Heart left ventricle (tissue), 16 donors: ENCODE measurements at regions not wholly inside any gene's neighbourhood (a gene's known extent, or its start where the extent isn't known, plus 50 kb on each side); places are given as distances from the start of the nearest gene placed in this dataset.

Source experiments
- ATAC-seq, 4 donors: fragments of 200-7000 bp; cut with Tn5 transposase; one replicate each; pipeline ENCODE4 v1.9.1; 2020 to 2022; ENCODE audit warnings: moderate library complexity in 4 of 4, mild to moderate bottlenecking in 3 of 4, moderate number of reproducible peaks in 1 of 4
- DNase-seq, 5 donors: peaks; one replicate each; pipeline ENCODE4 v3.0.0-alpha.2; 2020
- H3K27ac ChIP-seq, 12 donors: fragments of 200-600 bp; sonication (generic) in 4 of 12; one replicate each; pipeline versions ENCODE4 v1.5.0 to v1.8.0; 2016 to 2022; ENCODE audit warnings: mild to moderate bottlenecking in 2 of 12
- H3K27me3 ChIP-seq, 9 donors: fragments of 200-600 bp; sonication (generic) in 2 of 9; one replicate each; pipeline versions ENCODE4 v1.5.1 to v1.8.0; 2016 to 2022; ENCODE audit warnings: mild to moderate bottlenecking in 3 of 9
- H3K36me3 ChIP-seq, 9 donors: fragments of 200-600 bp; sonication (generic) in 2 of 9; one replicate each; pipeline versions ENCODE4 v1.5.0 to v1.8.0; 2018 to 2022; ENCODE audit warnings: mild to moderate bottlenecking in 2 of 9
- H3K4me1 ChIP-seq, 12 donors: fragments of 200-600 bp; sonication (generic) in 4 of 12; one replicate each; pipeline versions ENCODE4 v1.5.0 to v1.8.0; 2016 to 2022; ENCODE audit warnings: mild to moderate bottlenecking in 3 of 12
- H3K4me3 ChIP-seq, 12 donors: fragments of 200-600 bp; sonication (generic) in 4 of 12; one replicate each; pipeline versions ENCODE4 v1.5.0 to v1.8.0; 2017 to 2022; ENCODE audit warnings: mild to moderate bottlenecking in 9 of 12, moderate library complexity in 4 of 12
- H3K9me3 ChIP-seq, 12 donors: fragments of 200-600 bp; sonication (generic) in 4 of 12; one replicate each; pipeline versions ENCODE4 v1.5.0 to v1.8.0; 2016 to 2022; ENCODE audit warnings: mild to moderate bottlenecking in 1 of 12
- CTCF ChIP-seq, 12 donors: fragments of 200-600 bp; sonication (generic) in 4 of 12; IDR thresholded peaks; one replicate each; pipeline versions ENCODE4 v1.5.0 to v1.8.0; 2018 to 2022; ENCODE audit warnings: antibody characterized with exemption in 12 of 12, mild to moderate bottlenecking in 5 of 12
- POLR2A ChIP-seq, 2 donors: fragments of 450-650 bp; IDR thresholded peaks; one replicate each; pipeline ENCODE4 v1.6.1; 2017; ENCODE audit warnings: antibody characterized with exemption in 2 of 2, mild to moderate bottlenecking in 2 of 2, moderate library complexity in 2 of 2
- WGBS, 4 donors: extraction: QIAGEN DNeasy Blood & Tissue Kit in 2 of 4; methylation state at CpG; one replicate each; pipeline versions ENCODE4 v1.1.5 to v1.1.7; 2013 to 2018; 5-methylcytosine and 5-hydroxymethylcytosine counted together
- intact Hi-C, 10 donors: fragments of 100-400 bp; cut with DNase I; formaldehyde crosslinking; loops; one replicate each; pipeline versions ENCODE4 v1.11.1 to v1.14.2; 2022
- donor health status: ischemic (EF 13 %, LVEDD 7.1; RV severe dilation, severe dysfunction).
- donor health status: healthy with polysubstance abuse.
- donor health status: DM: no; HTN: yes; CAD: no.
- donor health status: DM: no; HTN: no; CAD: no.
- donor health status: ischemic (EF 25% LVEDD 6.9; RV normal size, moderate dysfunction).
- donor health status: ischemic (EF 25% LVEDD 5.7; RV mildly dilated, moderate dysfunction).
- donor health status: healthy.
- donor health status: DM: yes; HTN: yes; CAD: no.
- donor health status: ischemic (EF 35%, LVEDD 5.7; RV mildly dilated, moderate dysfunction).
- donor health status: nonischemic (EF 11% LVEDD 7.7; RV severe dilation, severe dysfunction).
- donor health status: DM: yes; HTN: yes; CAD: no.
- donor health status: PGD.
- donor health status: ischemic (EF 29% LVEDD 5.4; RV normal size, mild dysfunction).
- donor health status: nonischemic (EF 23%, LVEDD 6.1; RV moderate dilation, normal function).

- no peak for DNase-seq
- Histone ChIP-seq H3K27me3 (no peaks in the 10 kb centered on the region), H3K27ac (no peak overlapping the region), H3K4me1 (peaks cover 0 to under 1% (median 0%) of the 10 kb centered on the region in 12 donors), H3K4me3 (no peak overlapping the region), H3K36me3 (no peaks in the 10 kb centered on the region), H3K9me3 (no peaks in the 10 kb centered on the region)
- WGBS, 4 donors: 77 to 87% (median 82%) methylated on average over 7 to 9 of the region's 9 CpGs
- intact Hi-C loops: loop anchor here in 1 of 10 donors (10.0 kb wide), 1 partner anchor 196 kb away; no protein-coding TSS in a partner anchor
- TF ChIP-seq POLR2A (IDR thresholded peaks at IDR 0.05) (no peak), CTCF (IDR thresholded peaks at IDR 0.05) (no peak)
- no peak for ATAC-seq
Measured at GRCh38 chr1:94608852-94609530, 67.4 kb upstream of the F3 start.

- no peak for DNase-seq
- Histone ChIP-seq H3K4me1 (no peaks in the 10 kb centered on the region), H3K36me3 (no peaks in the 10 kb centered on the region), H3K4me3 (no peak overlapping the region), H3K9me3 (peaks cover 0 to 3% (median 0%) of the 10 kb centered on the region in 12 donors), H3K27ac (no peak overlapping the region), H3K27me3 (peaks cover 0 to 4% (median 0%) of the 10 kb centered on the region in 9 donors)
- ATAC-seq: no peak
- no peak for TF ChIP-seq POLR2A (IDR thresholded peaks at IDR 0.05)
- TF ChIP-seq CTCF (IDR thresholded peaks at IDR 0.05): no peak
- 79 to 86% (median 81%) methylated on average over 10 of the region's 10 CpGs for WGBS, 4 donors
- intact Hi-C loops: loop anchor here in 1 of 10 donors (10.0 kb wide), 1 partner anchor 197 kb away; no protein-coding TSS in a partner anchor
Measured at GRCh38 chr1:94608142-94608851, 66.7 kb upstream of the F3 start.

- Histone ChIP-seq H3K27me3 (peaks cover 0 to 4% (median 0%) of the 10 kb centered on the region in 9 donors), H3K4me3 (no peak overlapping the region), H3K27ac (no peak overlapping the region), H3K36me3 (no peaks in the 10 kb centered on the region), H3K4me1 (peaks cover 0 to 9% (median 0%) of the 10 kb centered on the region in 12 donors), H3K9me3 (peaks cover 0 to 3% (median 0%) of the 10 kb centered on the region in 12 donors)
- DNase-seq (no peak), ATAC-seq (no peak)
- WGBS, 4 donors: 91 to 95% (median 93%) methylated on average over 4 of the region's 4 CpGs
- intact Hi-C loops: loop anchor here in 1 of 10 donors (10.0 kb wide), 1 partner anchor 197 kb away; no protein-coding TSS in a partner anchor
- TF ChIP-seq POLR2A (IDR thresholded peaks at IDR 0.05) (no peak), CTCF (IDR thresholded peaks at IDR 0.05) (no peak)
Measured at GRCh38 chr1:94607398-94607797, 65.8 kb upstream of the F3 start.

- peaks cover 0 to 3% (median 0%) of the 10 kb centered on the region in 12 donors for H3K9me3 ChIP-seq
- no peaks in the 10 kb centered on the region for H3K36me3 ChIP-seq
- intact Hi-C loops: loop anchor here in 1 of 10 donors (10.0 kb wide), 1 partner anchor 198 kb away; no protein-coding TSS in a partner anchor
- 85 to 92% (median 89%) methylated on average over 4 of the region's 4 CpGs for WGBS, 4 donors
- H3K4me3 ChIP-seq: no peak overlapping the region
- peaks cover 0 to 12% (median 0%) of the 10 kb centered on the region in 9 donors for H3K27me3 ChIP-seq
- TF ChIP-seq CTCF (IDR thresholded peaks at IDR 0.05) (no peak), POLR2A (IDR thresholded peaks at IDR 0.05) (no peak)
- ATAC-seq (no peak), DNase-seq (no peak)
- H3K4me1 ChIP-seq: peaks cover 0 to 17% (median 0%) of the 10 kb centered on the region in 12 donors
- H3K27ac ChIP-seq: no peak overlapping the region
Measured at GRCh38 chr1:94606471-94606870, 64.9 kb upstream of the F3 start.
